GM18517 (cell line): ENCODE measurements at regions not wholly inside any gene's neighbourhood (a gene's known extent, or its start where the extent isn't known, plus 50 kb on each side); places are given as distances from the start of the nearest gene placed in this dataset.
"Not testable (repeated sequence)": the region's sequence is repeated elsewhere in the genome, so short reads cannot be mapped to it uniquely, and the experiment has no call there.

ENCODE experiments used
- ATAC-seq: cut with Tn5 transposase; IDR thresholded peaks from one replicate; pipeline ENCODE4 v1.9.1; 2021; ENCODE audit warnings: mild to moderate bottlenecking, moderate library complexity; ENCODE audit not compliant: unreplicated experiment

GRCh38 chr14:89572596-89573398 lies 155.8 kb upstream of the FOXN3 start:
- no peak for ATAC-seq

GRCh38 chr14:89571491-89571890 lies 154.5 kb upstream of the FOXN3 start:
- no peak for ATAC-seq

- ATAC-seq: no peak
Measured at GRCh38 chr14:89566644-89567415, 149.8 kb upstream of the FOXN3 start.

- ATAC-seq: no peak
Measured at GRCh38 chr14:89566180-89566579, 149.1 kb upstream of the FOXN3 start.

- no peak for ATAC-seq
Measured at GRCh38 chr14:89565607-89566006, 148.6 kb upstream of the FOXN3 start.

- no peak for ATAC-seq
Measured at GRCh38 chr14:89564989-89565388, 148.0 kb upstream of the FOXN3 start.

- no peak for ATAC-seq
Measured at GRCh38 chr14:89564286-89564957, 147.4 kb upstream of the FOXN3 start.

- ATAC-seq: no peak
Measured at GRCh38 chr14:89563471-89563870, 146.4 kb upstream of the FOXN3 start.

- no peak for ATAC-seq
Measured at GRCh38 chr14:89551955-89552354, 134.9 kb upstream of the FOXN3 start.

GRCh38 chr14:89551432-89551831 lies 134.4 kb upstream of the FOXN3 start:
- no peak for ATAC-seq

- no peak for ATAC-seq
Measured at GRCh38 chr14:89550821-89551220, 133.8 kb upstream of the FOXN3 start.

GRCh38 chr14:89549381-89550125 lies 132.5 kb upstream of the FOXN3 start:
- ATAC-seq: no peak

GRCh38 chr14:89547047-89547446 lies 130.0 kb upstream of the FOXN3 start:
- ATAC-seq: not testable (repeated sequence)

- no peak for ATAC-seq
Measured at GRCh38 chr14:89544636-89545301, 127.7 kb upstream of the FOXN3 start.

- ATAC-seq: no peak
Measured at GRCh38 chr14:89543425-89543790, 126.4 kb upstream of the FOXN3 start.

GRCh38 chr14:89542786-89543424 lies 125.9 kb upstream of the FOXN3 start:
- no peak for ATAC-seq

GRCh38 chr14:89540830-89541470 lies 123.9 kb upstream of the FOXN3 start:
- ATAC-seq: no peak

GRCh38 chr14:89540009-89540829 lies 123.2 kb upstream of the FOXN3 start:
- no peak for ATAC-seq

- no peak for ATAC-seq
Measured at GRCh38 chr14:89537911-89538310, 120.9 kb upstream of the FOXN3 start.
